Subcutaneous abdominal adipose tissue (tissue), 5 donors: ENCODE measurements at regions not wholly inside any gene's neighbourhood (a gene's known extent, or its start where the extent isn't known, plus 50 kb on each side); places are given as distances from the start of the nearest gene placed in this dataset.

Source experiments
- H3K27ac ChIP-seq: one replicate; pipeline ENCODE4 v1.7.0; 2013; ENCODE audit warnings: low read depth, mild to moderate bottlenecking, inconsistent platforms, low read length, moderate library complexity
- H3K27me3 ChIP-seq, 5 donors: one replicate each; pipeline ENCODE4 v1.7.0; 2013; ENCODE audit warnings: low read length in 5 of 5, inconsistent platforms in 1 of 5; ENCODE audit not compliant: control insufficient read depth in 5 of 5, insufficient read depth in 4 of 5
- H3K36me3 ChIP-seq, 5 donors: one replicate each; pipeline ENCODE4 v1.7.0; 2013; ENCODE audit warnings: low read length in 5 of 5; ENCODE audit not compliant: control insufficient read depth in 5 of 5, insufficient read depth in 5 of 5
- H3K4me1 ChIP-seq, 5 donors: one replicate each; pipeline ENCODE4 v1.7.0; 2013; ENCODE audit warnings: low read length in 5 of 5, mild to moderate bottlenecking in 3 of 5, moderate library complexity in 1 of 5; ENCODE audit not compliant: control insufficient read depth in 5 of 5, insufficient read depth in 5 of 5
- H3K4me3 ChIP-seq, 5 donors: one replicate each; pipeline ENCODE4 v1.7.0; 2013; ENCODE audit warnings: low read length in 5 of 5, low read depth in 1 of 5
- H3K9ac ChIP-seq, 5 donors: one replicate each; pipeline ENCODE4 v1.7.0; 2013; ENCODE audit warnings: low read length in 5 of 5, mild to moderate bottlenecking in 4 of 5, moderate library complexity in 3 of 5
- H3K9me3 ChIP-seq, 5 donors: one replicate each; pipeline ENCODE4 v1.7.0; 2013; ENCODE audit warnings: low read length in 5 of 5; ENCODE audit not compliant: control insufficient read depth in 5 of 5
- donor health status: healthy.
- donor health status: healthy.
- donor health status: healthy.
- donor health status: healthy.
- donor health status: healthy.

DNA sequence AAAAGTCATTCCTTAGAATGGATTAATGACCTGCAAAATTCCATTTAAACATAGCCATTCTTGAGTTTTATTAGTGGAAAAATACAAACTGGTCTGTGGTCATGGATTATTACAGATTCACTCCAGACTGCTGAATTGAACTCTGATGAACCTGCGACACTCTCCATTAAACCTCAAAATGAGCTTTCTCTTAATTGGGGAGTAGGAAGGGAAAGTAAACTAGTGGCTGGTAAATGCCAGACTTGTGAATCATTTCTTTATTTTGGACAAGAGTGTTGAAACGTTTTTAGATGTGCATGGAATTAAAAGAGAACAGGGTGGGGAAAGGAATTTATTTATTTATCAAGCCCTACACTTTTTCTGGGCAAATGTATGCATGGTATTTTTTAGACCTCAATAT, 321.2 kb upstream of the FANCL start:
- Histone ChIP-seq H3K4me1 (no peaks in the 10 kb centered on the region), H3K9ac (no peak overlapping the region), H3K9me3 (no peaks in the 10 kb centered on the region), H3K27ac (no peak overlapping the region), H3K36me3 (no peaks in the 10 kb centered on the region), H3K27me3 (no peaks in the 10 kb centered on the region), H3K4me3 (no peak overlapping the region)

DNA sequence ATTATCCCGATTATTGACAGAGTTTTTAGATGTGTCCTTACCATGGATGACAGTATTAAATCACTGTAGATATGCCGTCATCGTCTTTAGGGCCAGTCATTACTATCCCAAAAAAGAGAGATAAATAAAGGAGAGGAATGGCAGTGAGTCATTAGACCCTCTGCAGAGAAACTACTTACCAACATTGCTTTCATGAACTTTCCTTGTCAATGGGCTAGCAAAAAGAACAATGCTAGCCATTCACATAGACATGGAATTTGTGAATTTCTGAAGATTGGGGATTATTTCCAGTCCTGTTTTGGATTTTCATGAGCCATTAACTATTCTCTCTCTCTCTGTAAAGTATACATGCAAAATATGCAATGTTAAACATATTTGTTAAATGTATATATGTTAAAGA, 319.4 kb upstream of the FANCL start:
- no peaks in the 10 kb centered on the region for H3K9me3 ChIP-seq
- H3K27me3 ChIP-seq: no peaks in the 10 kb centered on the region
- H3K9ac ChIP-seq: no peak overlapping the region
- H3K36me3 ChIP-seq: no peaks in the 10 kb centered on the region
- H3K27ac ChIP-seq: no peak overlapping the region
- no peaks in the 10 kb centered on the region for H3K4me1 ChIP-seq
- H3K4me3 ChIP-seq: no peak overlapping the region

DNA sequence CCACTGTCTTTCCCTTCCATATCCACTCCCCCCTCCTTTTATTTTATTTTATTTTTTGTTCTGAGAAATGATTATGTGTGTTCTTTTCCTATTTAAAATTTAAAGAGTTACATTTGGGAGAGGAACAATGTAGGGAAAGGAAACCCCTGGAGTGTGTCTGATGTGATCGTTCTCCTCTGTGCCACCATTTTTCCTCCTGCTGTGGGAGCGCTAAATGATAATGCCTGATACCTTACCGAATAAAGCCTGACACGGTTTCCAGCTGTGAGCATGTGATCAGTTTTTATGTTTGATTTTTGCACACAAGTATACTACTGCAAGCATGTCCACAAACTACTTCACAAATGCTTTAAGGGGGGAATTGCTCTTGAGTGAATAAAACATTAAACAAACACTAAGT, 317.8 kb upstream of the FANCL start:
- no peak overlapping the region for H3K4me3 ChIP-seq
- H3K9me3 ChIP-seq: no peaks in the 10 kb centered on the region
- H3K9ac ChIP-seq: no peak overlapping the region
- no peaks in the 10 kb centered on the region for H3K36me3 ChIP-seq
- H3K27ac ChIP-seq: no peak overlapping the region
- H3K27me3 ChIP-seq: no peaks in the 10 kb centered on the region
- H3K4me1 ChIP-seq: no peaks in the 10 kb centered on the region

DNA sequence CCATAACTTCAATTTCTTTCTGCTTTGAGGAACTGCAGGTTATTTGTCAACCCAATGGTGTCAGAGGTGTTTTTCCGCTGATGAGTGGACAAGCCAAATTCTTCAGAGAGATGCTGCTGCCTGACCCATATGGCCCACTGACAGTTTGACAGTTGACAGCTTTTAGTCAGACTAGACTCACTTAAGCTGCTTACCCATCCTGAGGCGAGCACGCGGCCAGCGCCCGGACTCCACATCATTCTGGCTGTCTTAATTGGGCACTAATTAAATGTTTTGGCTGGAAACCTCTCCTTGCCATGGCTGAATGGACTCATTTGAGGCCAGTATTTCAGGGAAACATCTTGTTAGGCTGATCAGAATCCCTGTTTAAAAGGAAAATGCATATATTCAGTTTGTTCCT, 316.1 kb upstream of the FANCL start:
- no peaks in the 10 kb centered on the region for H3K36me3 ChIP-seq
- no peaks in the 10 kb centered on the region for H3K4me1 ChIP-seq
- no peak overlapping the region for H3K9ac ChIP-seq
- H3K4me3 ChIP-seq: no peak overlapping the region
- H3K27me3 ChIP-seq: no peaks in the 10 kb centered on the region
- no peak overlapping the region for H3K27ac ChIP-seq
- no peaks in the 10 kb centered on the region for H3K9me3 ChIP-seq

DNA sequence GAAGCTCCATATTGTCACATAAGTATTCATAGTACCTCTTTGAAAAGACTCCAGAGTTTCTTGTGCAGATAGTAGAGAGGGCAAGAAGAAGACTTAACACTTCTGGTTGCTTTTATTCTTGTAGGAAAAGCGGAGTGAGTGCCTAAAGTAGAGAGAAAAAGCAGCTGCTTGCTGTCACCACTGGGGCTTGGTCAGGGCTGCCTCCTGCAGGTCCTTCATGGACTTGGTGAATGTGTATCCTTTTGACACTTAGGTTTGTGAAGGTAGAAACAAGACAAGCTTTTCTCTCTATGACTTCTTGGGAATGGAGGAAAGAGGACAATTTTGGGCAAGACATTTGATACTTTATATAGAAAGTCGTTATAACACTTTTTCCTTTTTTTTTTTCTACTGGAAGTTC, 312.8 kb upstream of the FANCL start:
- Histone ChIP-seq H3K4me1 (no peaks in the 10 kb centered on the region), H3K27me3 (no peaks in the 10 kb centered on the region), H3K27ac (no peak overlapping the region), H3K36me3 (no peaks in the 10 kb centered on the region), H3K4me3 (no peak overlapping the region), H3K9me3 (no peaks in the 10 kb centered on the region), H3K9ac (no peak overlapping the region)

DNA sequence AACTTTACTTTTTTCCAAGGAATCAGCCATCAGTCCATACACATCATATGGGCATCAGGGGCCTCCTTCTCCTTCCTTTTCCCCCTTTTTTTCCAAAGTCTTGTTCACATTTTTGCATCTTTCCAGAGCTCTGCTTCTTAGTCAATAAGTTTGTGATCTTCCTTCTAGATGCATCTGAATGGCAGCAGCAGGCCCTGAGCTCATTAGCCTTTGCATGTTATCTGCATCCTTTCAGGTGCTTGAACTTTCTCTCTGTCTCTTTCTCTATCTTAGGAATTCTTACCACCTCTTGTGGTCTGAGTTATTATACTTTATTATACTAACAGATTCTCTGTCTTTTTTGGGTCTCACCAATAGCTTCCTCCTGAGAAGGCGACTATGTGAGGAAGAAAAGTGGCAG, 312.4 kb upstream of the FANCL start:
- Histone ChIP-seq H3K36me3 (no peaks in the 10 kb centered on the region), H3K4me3 (no peak overlapping the region), H3K27me3 (no peaks in the 10 kb centered on the region), H3K27ac (no peak overlapping the region), H3K9me3 (no peaks in the 10 kb centered on the region), H3K9ac (no peak overlapping the region), H3K4me1 (no peaks in the 10 kb centered on the region)

DNA sequence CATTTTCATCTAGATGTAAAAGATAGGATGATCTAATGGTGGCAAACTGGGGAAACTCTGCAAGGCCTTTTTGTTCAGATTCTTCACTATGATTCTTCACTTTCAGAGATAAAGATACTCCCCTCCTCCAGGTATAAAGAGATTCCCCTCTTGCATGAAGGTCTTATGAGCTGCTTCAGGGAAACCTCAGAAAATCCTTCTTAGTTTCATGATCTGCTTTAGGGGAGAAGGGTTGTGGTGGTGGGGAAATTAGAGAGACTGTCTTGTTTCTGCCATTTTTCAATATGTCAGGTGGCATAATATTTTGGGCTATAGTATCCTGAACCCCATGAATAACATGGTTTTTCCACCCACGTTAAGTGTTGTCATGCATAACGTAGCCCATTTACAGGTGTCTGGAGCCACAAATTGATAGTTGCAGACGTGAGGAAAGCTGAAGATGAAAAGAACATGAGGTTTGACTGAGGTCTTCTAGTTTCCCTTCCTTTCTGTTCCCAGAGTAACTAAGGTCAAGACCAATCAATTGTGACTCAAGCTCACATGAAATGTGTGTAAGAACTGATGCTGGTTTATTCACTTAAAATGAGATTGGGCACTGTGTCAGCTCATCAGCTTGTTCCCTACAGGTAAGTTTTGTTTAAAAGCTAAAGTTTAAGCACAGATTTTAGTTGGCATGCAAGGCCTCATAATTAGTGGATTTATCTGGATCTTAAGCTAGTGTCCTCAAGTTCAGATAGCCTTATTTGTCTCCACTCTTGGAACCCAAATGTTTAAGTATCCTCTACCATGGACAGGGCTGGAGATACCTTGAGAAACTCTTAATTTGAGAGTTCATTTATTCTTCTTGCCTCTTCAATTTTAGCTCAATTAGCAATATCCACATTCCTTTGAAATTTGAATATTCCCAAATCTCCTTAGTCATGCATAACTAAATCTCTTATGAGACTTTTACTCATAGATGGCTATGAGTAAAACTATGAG, 304.5 kb upstream of the FANCL start:
- Histone ChIP-seq H3K9ac (no peak overlapping the region), H3K36me3 (no peaks in the 10 kb centered on the region), H3K4me3 (no peak overlapping the region), H3K9me3 (no peaks in the 10 kb centered on the region), H3K4me1 (no peaks in the 10 kb centered on the region), H3K27ac (no peak overlapping the region), H3K27me3 (no peaks in the 10 kb centered on the region)

DNA sequence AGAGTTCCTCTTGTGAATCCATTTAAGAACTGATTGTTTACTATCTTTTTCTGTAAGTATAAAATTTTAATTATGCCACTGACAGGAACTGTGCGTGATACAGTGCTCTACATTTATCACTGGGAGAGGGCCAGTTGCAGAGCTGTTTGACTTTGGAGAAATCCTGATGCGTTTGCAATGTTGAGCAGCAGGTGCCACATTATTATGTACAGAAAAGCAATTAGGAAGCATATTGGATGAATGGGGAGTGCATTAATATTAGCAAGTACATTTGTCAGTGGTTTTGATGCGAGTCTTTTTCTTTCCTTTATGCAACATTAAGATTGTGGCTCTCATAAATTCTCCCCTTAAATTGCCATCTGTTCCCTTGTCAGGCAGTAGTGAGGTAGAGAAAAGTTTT, 302.3 kb upstream of the FANCL start:
- Histone ChIP-seq H3K36me3 (no peaks in the 10 kb centered on the region), H3K27me3 (no peaks in the 10 kb centered on the region)

DNA sequence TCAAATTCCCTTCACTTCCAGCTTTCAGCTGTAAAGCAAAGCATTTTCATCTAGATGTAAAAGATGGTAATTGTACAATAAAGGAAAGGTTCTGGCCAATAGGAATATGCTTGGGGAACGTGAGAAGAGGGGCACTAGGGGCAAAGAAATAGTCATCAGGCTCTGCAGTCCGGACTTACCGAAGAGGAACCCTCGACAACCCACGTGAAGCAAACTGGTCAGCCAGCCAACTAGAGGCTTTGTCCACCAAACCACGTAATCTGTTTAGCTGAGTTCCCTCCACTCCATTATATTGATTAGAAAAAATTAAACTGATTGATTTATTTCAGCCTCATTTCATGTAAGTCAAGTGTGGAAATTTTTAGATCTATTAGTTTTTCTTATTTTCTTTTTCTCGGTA, 300.4 kb upstream of the FANCL start:
- H3K36me3 ChIP-seq: no peaks in the 10 kb centered on the region
- no peak overlapping the region for H3K4me3 ChIP-seq
- H3K9me3 ChIP-seq: no peaks in the 10 kb centered on the region
- H3K27me3 ChIP-seq: no peaks in the 10 kb centered on the region
- H3K9ac ChIP-seq: no peak overlapping the region
- no peak overlapping the region for H3K27ac ChIP-seq
- no peaks in the 10 kb centered on the region for H3K4me1 ChIP-seq

More for the DNA sequence above, 302.3 kb upstream of the FANCL start:
- Histone ChIP-seq H3K4me3 (no peak overlapping the region), H3K4me1 (no peaks in the 10 kb centered on the region), H3K9ac (no peak overlapping the region), H3K27ac (no peak overlapping the region), H3K9me3 (no peaks in the 10 kb centered on the region)

DNA sequence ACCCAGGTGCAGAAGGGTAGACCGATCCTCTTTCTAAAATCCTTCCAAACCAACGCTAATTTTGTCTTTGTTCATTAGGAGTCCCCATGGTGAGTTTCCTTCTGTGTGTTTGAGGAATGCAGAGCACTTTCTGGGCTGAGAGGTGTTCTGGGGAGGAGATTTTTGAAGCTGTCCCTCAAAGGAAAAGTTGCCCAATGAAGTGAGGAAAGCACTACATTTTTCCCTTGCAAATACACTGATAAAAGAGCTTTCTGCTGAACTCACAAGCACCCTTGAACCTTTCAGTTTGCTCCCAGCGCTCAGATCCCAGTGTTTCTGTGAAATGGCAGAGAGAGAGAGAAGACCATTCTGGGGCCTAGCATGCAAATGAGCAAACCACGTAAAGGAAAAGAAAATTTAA, 299.6 kb upstream of the FANCL start:
- Histone ChIP-seq H3K27me3 (no peaks in the 10 kb centered on the region), H3K4me1 (no peaks in the 10 kb centered on the region), H3K4me3 (no peak overlapping the region), H3K27ac (no peak overlapping the region), H3K36me3 (no peaks in the 10 kb centered on the region), H3K9me3 (no peaks in the 10 kb centered on the region), H3K9ac (no peak overlapping the region)
